Transverse colon (tissue), 4 donors: ENCODE measurements at regions not wholly inside any gene's neighbourhood (a gene's known extent, or its start where the extent isn't known, plus 50 kb on each side); places are given as distances from the start of the nearest gene placed in this dataset.

ENCODE experiments used
- POLR2A ChIP-seq: fragments of 450-650 bp; IDR thresholded peaks from one replicate; pipeline ENCODE4 v1.6.1; 2016; ENCODE audit warnings: antibody characterized with exemption, mild to moderate bottlenecking, moderate library complexity
- POLR2AphosphoS5 ChIP-seq, 3 donors: sonication (generic); formaldehyde crosslinking; IDR thresholded peaks; one replicate each; pipeline ENCODE4 v1.6.1; 2016; ENCODE audit warnings: antibody characterized with exemption in 3 of 3
- TF ChIP-seq, protein P1 (sequence below), 5 experiments: fragments of 200-600 bp in 3 of 5; fragments of 450-650 bp in 2 of 5; sonication (generic) in 3 of 5; IDR thresholded peaks; 1 replicate in 2 of 5; 2 replicates in 3 of 5; pipeline ENCODE4 v1.5.1; 2016 to 2017; ENCODE audit warnings: antibody characterized with exemption in 5 of 5, inconsistent platforms in 3 of 5, mild to moderate bottlenecking in 2 of 5, moderate library complexity in 1 of 5

DNA sequence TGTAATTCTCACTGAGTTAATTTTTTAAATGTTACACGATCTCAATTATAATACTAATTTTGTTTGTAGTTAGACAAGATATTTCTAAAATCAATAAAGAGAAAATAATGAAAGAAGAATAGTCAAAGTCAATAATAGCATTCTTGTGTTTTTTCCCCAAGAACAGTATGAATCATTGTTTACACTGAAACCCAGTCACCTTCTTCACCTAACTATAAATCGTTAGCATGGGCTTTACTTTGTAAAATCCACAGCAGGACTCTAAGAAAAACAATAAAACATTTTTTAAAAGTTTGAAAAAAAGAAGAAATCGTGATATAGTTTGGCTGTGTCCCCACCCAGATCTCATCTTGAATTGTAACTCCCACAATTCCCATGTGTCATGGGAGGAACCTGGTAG, 234.6 kb upstream of the LYPLAL1 start:
- TF ChIP-seq POLR2AphosphoS5 (IDR thresholded peaks at IDR 0.05) = no peak
- TF ChIP-seq, protein P1, sequence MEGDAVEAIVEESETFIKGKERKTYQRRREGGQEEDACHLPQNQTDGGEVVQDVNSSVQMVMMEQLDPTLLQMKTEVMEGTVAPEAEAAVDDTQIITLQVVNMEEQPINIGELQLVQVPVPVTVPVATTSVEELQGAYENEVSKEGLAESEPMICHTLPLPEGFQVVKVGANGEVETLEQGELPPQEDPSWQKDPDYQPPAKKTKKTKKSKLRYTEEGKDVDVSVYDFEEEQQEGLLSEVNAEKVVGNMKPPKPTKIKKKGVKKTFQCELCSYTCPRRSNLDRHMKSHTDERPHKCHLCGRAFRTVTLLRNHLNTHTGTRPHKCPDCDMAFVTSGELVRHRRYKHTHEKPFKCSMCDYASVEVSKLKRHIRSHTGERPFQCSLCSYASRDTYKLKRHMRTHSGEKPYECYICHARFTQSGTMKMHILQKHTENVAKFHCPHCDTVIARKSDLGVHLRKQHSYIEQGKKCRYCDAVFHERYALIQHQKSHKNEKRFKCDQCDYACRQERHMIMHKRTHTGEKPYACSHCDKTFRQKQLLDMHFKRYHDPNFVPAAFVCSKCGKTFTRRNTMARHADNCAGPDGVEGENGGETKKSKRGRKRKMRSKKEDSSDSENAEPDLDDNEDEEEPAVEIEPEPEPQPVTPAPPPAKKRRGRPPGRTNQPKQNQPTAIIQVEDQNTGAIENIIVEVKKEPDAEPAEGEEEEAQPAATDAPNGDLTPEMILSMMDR (IDR thresholded peaks at IDR 0.05) = no peak
- TF ChIP-seq POLR2A = no peak
